ENCODE measurements at regions not wholly inside any gene's neighbourhood (a gene's known extent, or its start where the extent isn't known, plus 50 kb on each side); places are given as distances from the start of the nearest gene placed in this dataset.
"Not testable (repeated sequence)": the region's sequence is repeated elsewhere in the genome, so short reads cannot be mapped to it uniquely, and the experiment has no call there.

- in situ Hi-C loops (cut with HindIII; ENCODE audit: low pct_ligation_motif_present, low pct_unique_long_range_greater_than_20kb, low sequenced_read_pairs) = no loop called here
- DNase-seq = no peak
Observed at GRCh38 chr12:65734226-65734625, 90.1 kb upstream of the HMGA2 start.

- in situ Hi-C loops (cut with HindIII; ENCODE audit: low pct_ligation_motif_present, low pct_unique_long_range_greater_than_20kb, low sequenced_read_pairs) = no loop called here
- no peak for DNase-seq
Observed at GRCh38 chr12:65739606-65740005, 84.7 kb upstream of the HMGA2 start.

GRCh38 chr12:65740506-65740872 is 83.8 kb upstream of the HMGA2 start:
- in situ Hi-C loops (cut with HindIII; ENCODE audit: low pct_ligation_motif_present, low pct_unique_long_range_greater_than_20kb, low sequenced_read_pairs) = no loop called here
- no peak for DNase-seq

- DNase-seq = peak; percentile 92
- in situ Hi-C loops (cut with HindIII; ENCODE audit: low pct_ligation_motif_present, low pct_unique_long_range_greater_than_20kb, low sequenced_read_pairs) = no loop called here
Observed at GRCh38 chr12:65740873-65741600, 83.2 kb upstream of the HMGA2 start.

DNA sequence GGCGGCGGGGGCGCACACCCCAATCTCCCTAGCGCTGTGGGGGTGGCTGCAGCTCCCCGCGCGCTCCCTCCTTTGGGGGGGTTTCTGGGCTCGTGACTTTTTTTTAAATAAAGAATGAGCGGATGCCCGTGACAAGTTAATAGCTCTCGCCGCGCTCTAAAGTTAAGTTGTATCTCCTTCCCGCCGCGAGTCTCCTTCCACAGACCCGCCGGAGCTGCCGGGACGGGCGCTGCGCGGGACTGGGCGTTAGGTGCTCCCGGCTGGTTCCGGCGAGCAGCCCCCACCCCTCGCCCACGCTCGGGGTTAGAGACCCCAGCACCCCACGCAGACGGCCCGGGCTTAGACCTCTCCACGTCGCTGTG is 82.6 kb upstream of the HMGA2 start:
- in situ Hi-C loops (cut with HindIII; ENCODE audit: low pct_ligation_motif_present, low pct_unique_long_range_greater_than_20kb, low sequenced_read_pairs) = no loop called here
- DNase-seq = peak; percentile 62

DNA sequence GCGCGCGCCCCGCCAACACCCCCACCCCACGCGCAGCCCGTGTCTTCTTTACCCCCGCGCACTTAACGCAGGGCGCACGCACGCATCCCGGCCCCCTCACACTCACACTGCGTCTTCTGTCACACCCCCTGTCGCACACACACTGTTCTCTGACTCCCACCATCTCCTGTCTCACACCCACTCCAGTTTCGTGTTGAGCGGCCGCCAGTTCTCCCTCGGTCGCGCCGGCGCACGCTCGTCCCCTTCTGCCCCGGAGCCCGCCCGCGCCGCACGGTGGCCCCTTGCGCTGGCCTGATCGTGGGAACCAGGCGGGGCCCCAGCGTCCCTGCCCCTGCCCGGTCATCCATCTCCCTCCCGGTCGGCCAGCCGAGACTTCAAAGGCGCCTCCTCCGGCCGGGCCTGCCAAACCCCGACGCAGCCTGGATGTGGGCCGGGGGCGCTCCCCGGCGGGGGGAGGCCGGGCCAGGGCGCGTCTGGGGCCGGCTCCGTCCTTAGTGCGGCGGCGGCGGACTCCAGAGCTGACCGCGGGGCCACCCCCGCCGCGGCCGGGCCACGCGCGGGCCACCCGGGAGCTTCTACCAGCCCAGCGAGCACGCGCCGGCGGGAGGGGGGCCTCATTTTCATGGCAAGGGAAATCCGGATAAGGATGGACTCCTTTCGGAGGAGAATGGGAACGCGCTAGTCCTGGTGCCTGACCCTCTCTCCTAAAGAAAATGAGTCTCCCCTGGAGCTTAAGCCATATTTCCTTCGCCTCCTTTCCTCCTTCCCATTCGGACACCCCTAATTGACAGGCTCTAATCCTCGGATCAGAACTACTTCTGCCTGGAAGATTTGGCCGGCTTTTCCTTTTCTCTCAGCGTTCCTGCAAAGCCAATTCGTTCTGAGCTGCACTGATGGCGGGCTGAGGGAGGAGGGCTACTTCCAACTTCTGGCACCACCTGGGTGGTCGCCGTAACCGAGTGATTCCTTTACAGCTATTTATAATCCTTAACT is 82.0 kb upstream of the HMGA2 start:
- peak; percentile 54 for DNase-seq
- in situ Hi-C loops (cut with HindIII; ENCODE audit: low pct_ligation_motif_present, low pct_unique_long_range_greater_than_20kb, low sequenced_read_pairs) = no loop called here

GRCh38 chr12:65744236-65744840 is 79.9 kb upstream of the HMGA2 start:
- DNase-seq; in situ Hi-C loops (cut with HindIII; ENCODE audit: low pct_ligation_motif_present, low pct_unique_long_range_greater_than_20kb, low sequenced_read_pairs): not testable (repeated sequence)

DNA sequence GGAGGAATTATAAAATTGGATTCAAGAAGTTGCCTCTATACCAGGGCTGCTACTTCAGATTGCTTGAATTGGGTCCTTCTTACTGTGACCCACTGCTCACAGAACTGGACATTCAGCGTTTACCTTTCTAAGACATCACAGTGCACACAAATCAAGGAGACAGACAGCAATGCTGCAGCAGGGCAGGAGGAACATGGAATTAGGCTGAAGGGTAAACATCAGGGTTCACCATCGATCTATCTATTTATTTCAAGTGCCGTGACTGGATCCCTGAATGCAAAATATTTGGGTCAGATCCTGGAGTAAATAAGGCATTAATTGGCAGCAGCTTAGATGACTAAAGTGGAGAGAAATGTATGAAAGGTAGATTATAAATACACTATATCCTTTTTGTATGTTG is 76.9 kb upstream of the HMGA2 start:
- in situ Hi-C loops (cut with HindIII; ENCODE audit: low pct_ligation_motif_present, low pct_unique_long_range_greater_than_20kb, low sequenced_read_pairs) = no loop called here
- no peak for DNase-seq

DNA sequence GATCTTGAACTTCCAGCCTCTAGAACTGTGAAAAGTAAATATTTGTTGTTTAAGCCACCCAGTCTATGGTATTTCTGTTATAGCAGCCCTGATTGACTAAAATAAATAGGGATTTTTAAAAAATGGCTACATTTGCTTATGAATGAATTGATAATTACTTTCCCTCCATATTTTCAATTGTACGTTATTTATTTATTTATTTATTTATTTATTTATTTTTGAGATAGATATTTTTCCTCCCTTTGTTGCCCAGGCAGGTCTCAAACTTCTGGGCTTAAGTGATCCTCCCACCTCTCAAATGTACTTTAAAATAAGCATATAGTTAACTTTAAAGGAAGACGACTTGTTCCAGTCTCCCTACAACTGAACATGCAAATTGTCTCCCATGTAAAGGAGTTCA is 76.0 kb upstream of the HMGA2 start:
- no peak for DNase-seq
- in situ Hi-C loops (cut with HindIII; ENCODE audit: low pct_ligation_motif_present, low pct_unique_long_range_greater_than_20kb, low sequenced_read_pairs) = no loop called here

DNA sequence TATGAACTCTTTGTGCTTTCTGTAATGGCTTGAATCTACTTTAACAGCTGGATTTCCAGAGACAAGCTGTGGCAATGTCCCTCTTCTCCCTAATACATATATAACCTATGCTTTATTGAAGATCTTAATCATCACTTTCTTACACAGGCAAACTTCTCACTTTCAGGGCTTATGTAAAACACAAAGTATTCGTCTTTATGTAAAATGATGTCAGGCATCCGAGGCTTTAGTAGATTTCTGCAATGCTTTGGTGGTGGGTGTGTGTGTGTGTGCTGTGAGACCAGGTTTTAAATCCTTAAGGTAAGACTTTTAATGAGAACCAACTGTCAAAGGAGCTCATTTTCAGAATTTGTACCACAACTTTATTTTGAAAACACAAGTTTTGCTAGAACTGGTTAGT is 70.0 kb upstream of the HMGA2 start:
- in situ Hi-C loops (cut with HindIII; ENCODE audit: low pct_ligation_motif_present, low pct_unique_long_range_greater_than_20kb, low sequenced_read_pairs) = no loop called here

GRCh38 chr12:65754744-65755595 is 69.3 kb upstream of the HMGA2 start:
- no peak for DNase-seq
- in situ Hi-C loops (cut with HindIII; ENCODE audit: low pct_ligation_motif_present, low pct_unique_long_range_greater_than_20kb, low sequenced_read_pairs) = no loop called here

More for the DNA sequence above, 70.0 kb upstream of the HMGA2 start:
- DNase-seq = no peak

DNA sequence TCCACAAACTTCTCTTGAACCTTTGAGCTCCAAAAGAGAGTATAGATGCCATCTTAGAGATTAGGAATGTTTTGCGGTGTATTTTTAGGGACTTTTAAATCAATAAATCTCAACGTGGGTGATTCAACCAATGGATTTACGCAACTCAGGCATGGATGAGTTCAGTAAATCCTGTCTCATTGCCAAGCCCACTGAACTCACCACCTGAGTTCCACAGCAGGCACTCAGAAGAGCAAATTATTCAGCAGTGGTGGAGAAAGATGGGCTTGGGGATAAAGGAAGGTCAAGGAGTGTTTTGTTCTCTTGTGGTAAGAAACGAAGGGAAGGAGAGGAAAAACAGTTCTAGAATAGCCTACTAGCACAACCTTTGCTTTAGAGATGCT is 68.7 kb upstream of the HMGA2 start:
- in situ Hi-C loops (cut with HindIII; ENCODE audit: low pct_ligation_motif_present, low pct_unique_long_range_greater_than_20kb, low sequenced_read_pairs) = no loop called here
- DNase-seq = no peak

DNA sequence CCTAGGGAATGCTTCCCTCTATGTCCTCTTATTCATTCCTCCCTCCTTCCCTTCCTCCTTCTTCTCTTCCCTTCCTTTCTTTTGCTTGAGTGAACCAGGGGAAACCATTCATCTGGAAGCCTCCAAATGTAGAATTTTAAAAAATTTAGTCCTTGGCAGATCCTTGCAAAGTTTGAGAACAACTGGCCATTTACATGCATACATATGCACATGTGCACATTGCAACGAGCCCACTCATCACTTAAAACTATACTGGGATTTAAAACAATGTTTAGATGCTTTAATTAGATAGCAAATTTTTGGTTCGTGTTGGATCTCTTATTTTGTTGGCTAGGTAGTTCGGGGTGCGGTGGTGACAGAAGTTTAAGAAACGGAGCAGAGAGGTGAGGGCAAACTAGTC is 68.0 kb upstream of the HMGA2 start:
- no peak for DNase-seq
- in situ Hi-C loops (cut with HindIII; ENCODE audit: low pct_ligation_motif_present, low pct_unique_long_range_greater_than_20kb, low sequenced_read_pairs) = no loop called here

DNA sequence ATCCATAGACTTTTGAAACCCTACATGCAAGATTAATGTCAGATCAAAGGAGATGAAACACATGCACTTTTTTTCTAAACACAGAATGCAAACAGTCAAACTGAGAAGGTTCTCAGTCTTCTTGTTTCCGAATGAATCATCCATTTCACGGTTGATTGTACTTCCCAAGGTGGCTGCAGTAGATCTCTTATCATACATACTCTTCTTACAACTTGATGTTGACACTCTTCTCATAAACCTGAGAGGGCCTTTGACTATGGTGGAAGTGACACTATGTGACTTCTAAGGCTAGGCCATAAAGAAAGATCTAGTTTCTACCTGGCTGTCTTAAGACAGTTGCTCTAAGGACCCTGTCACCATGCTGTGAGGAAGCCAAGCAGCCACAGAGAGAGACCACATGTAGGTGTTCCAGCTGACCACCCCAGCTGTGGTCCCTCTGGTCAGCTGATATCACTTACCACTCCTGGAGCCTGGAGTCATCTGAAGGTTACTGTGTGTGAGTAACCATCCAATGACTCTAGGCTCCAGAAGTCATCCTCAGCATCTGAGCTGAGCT is 67.2 kb upstream of the HMGA2 start:
- in situ Hi-C loops (cut with HindIII; ENCODE audit: low pct_ligation_motif_present, low pct_unique_long_range_greater_than_20kb, low sequenced_read_pairs) = no loop called here
- peak; percentile 45 for DNase-seq

GRCh38 chr12:65758401-65758800 is 65.9 kb upstream of the HMGA2 start:
- in situ Hi-C loops (cut with HindIII; ENCODE audit: low pct_ligation_motif_present, low pct_unique_long_range_greater_than_20kb, low sequenced_read_pairs) = no loop called here

DNA sequence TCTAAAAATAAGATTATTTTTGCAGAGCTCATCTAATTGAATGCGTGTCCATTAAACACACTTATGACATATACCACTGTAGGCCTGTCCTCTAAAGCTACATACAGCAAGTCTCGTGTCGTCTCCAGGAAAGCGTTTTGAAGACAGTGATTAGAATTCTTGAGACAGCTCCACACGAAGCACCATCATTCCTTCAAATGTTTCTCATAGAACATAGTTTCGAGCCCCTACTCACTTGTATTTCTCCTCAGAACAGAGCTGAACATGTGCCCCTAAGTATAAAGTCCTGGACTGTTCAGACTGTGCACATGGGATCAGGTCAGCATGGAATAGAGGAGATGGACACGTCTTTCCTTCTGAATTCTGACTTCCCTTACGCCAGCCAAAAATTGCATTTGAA is 64.5 kb upstream of the HMGA2 start:
- DNase-seq = no peak
- in situ Hi-C loops (cut with HindIII; ENCODE audit: low pct_ligation_motif_present, low pct_unique_long_range_greater_than_20kb, low sequenced_read_pairs) = no loop called here

More at GRCh38 chr12:65758401-65758800, 65.9 kb upstream of the HMGA2 start:
- no peak for DNase-seq

DNA sequence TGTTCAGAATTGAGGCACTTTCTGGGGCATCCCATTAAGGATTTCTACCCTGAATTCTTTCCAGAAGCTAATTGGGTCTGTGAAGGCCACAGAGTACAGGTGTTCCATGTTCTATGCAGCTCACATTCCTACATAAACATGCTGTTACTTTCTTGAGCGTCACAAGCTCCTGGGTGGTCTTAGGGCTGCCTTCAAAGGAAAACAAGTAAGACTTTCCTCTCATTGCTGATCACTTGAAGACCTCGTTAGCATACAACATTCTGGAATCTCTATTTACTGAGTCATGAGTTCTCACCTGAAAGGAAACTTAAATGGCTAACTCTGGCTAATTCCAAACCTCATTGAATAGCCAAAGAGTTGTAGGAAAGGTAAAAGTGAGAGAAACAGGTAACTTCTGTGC is 63.0 kb upstream of the HMGA2 start:
- in situ Hi-C loops (cut with HindIII; ENCODE audit: low pct_ligation_motif_present, low pct_unique_long_range_greater_than_20kb, low sequenced_read_pairs) = no loop called here

DNA sequence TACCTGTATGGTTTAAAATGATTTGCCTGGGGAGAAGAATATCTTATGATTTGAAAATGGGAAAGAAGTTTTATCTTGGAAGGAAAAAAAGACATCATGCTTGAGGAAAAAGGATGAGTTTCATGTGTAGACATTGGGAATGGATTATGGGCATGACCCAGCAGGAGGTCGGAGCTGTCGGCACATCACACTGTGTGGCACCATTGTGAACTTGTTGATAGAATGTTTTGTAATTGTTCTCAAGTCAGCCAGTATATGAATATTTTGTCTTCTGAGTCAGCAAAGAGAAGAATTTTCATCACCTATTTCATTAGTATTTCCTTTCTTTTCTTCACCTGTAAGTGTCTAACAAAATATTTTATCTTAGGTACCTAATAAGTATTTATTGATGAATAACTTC is 60.0 kb upstream of the HMGA2 start:
- no peak for DNase-seq
- in situ Hi-C loops (cut with HindIII; ENCODE audit: low pct_ligation_motif_present, low pct_unique_long_range_greater_than_20kb, low sequenced_read_pairs) = no loop called here

More for the DNA sequence above, 63.0 kb upstream of the HMGA2 start:
- DNase-seq = no peak
